Vagina (tissue), 2 donors: ENCODE measurements at regions not wholly inside any gene's neighbourhood (a gene's known extent, or its start where the extent isn't known, plus 50 kb on each side); places are given as distances from the start of the nearest gene placed in this dataset.

Experiments
- CTCF ChIP-seq, 3 experiments: fragments of 450-650 bp in 2 of 3; fragments of 200-600 bp in 1 of 3; sonication (generic) in 1 of 3; IDR thresholded peaks; one replicate each; pipeline ENCODE4 v1.5.1; 2017 to 2019; ENCODE audit warnings: antibody characterized with exemption in 3 of 3, mild to moderate bottlenecking in 2 of 3, moderate library complexity in 2 of 3
- POLR2A ChIP-seq, 2 donors: fragments of 450-650 bp; IDR thresholded peaks; one replicate each; pipeline ENCODE4 v1.6.1; 2017; ENCODE audit warnings: antibody characterized with exemption in 2 of 2, mild to moderate bottlenecking in 2 of 2, moderate library complexity in 2 of 2
- POLR2AphosphoS5 ChIP-seq, 2 donors: sonication (generic); formaldehyde crosslinking; IDR thresholded peaks; one replicate each; pipeline ENCODE4 v1.9.0; 2017; ENCODE audit warnings: antibody characterized with exemption in 2 of 2, mild to moderate bottlenecking in 2 of 2, low read depth in 1 of 2; ENCODE audit not compliant: insufficient read depth in 1 of 2

- TF ChIP-seq CTCF (IDR thresholded peaks at IDR 0.05), result no peak
- no peak for TF ChIP-seq POLR2AphosphoS5 (IDR thresholded peaks at IDR 0.05; ENCODE audit: insufficient read depth in 1 of 2, low read depth in 1 of 2)
- no peak for TF ChIP-seq POLR2A (IDR thresholded peaks at IDR 0.05)
Observed at GRCh38 chr4:137754652-137755471, 222.6 kb upstream of the PCDH18 start.
